Kidney epithelial cell (primary cell): ENCODE measurements at regions not wholly inside any gene's neighbourhood (a gene's known extent, or its start where the extent isn't known, plus 50 kb on each side); places are given as distances from the start of the nearest gene placed in this dataset.

Source experiments
- DNase-seq: peaks from one replicate; pipeline ENCODE4 v3.0.0-alpha.2; 2010; ENCODE audit warnings: low read depth
- H3K27me3 ChIP-seq: 2 replicates; pipeline ENCODE4 v1.6.0; 2011; ENCODE audit warnings: low read length; ENCODE audit not compliant: control insufficient read depth, insufficient read depth
- H3K36me3 ChIP-seq: 2 replicates; pipeline ENCODE4 v1.5.1; 2011; ENCODE audit warnings: low read length; ENCODE audit not compliant: control insufficient read depth, insufficient read depth
- H3K4me3 ChIP-seq: 2 replicates; pipeline ENCODE4 v1.5.1; 2011; ENCODE audit warnings: low read depth, mild to moderate bottlenecking, control low read depth, low read length
- CTCF ChIP-seq: IDR thresholded peaks from 2 replicates; pipeline ENCODE4 v1.5.1; 2011; ENCODE audit warnings: mild to moderate bottlenecking, moderate library complexity, low read length, control low read depth, inconsistent platforms; ENCODE audit not compliant: insufficient read depth, poor library complexity, severe bottlenecking

- TF ChIP-seq CTCF, result no peak
- no peak for DNase-seq
- Histone ChIP-seq H3K36me3 (no peaks in the 10 kb centered on the region), H3K4me3 (no peak overlapping the region), H3K27me3 (no peaks in the 10 kb centered on the region)
Observed at GRCh38 chr13:22428188-22428828, 752.5 kb upstream of the SGCG start.

GRCh38 chr13:22432690-22433089, 748.1 kb upstream of the SGCG start:
- no peaks in the 10 kb centered on the region for H3K27me3 ChIP-seq
- no peak overlapping the region for H3K4me3 ChIP-seq
- H3K36me3 ChIP-seq, result no peaks in the 10 kb centered on the region
- DNase-seq, result no peak
- TF ChIP-seq CTCF, result no peak

- no peak for TF ChIP-seq CTCF
- no peak overlapping the region for H3K4me3 ChIP-seq
- DNase-seq, result no peak
- no peaks in the 10 kb centered on the region for H3K36me3 ChIP-seq
- no peaks in the 10 kb centered on the region for H3K27me3 ChIP-seq
Observed at GRCh38 chr13:22447132-22447886, 733.5 kb upstream of the SGCG start.

DNA sequence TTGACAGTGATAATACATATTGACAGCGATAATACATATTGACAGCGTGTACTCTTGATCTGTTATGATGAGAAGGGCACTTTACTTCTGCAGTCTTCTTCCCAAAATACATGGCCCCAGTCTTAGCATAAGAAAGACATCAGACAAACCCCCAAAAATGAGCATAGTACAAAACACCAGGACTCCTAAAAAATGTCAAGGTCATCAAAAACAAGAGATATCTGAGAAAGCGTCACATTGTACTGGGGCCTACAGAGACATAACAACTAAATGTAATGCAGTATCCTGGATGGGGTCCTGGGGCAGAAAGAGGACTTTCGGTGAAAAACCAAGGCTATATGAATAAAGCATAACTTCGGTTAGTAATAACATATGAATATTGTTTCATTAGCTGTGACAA, 731.5 kb upstream of the SGCG start:
- no peaks in the 10 kb centered on the region for H3K27me3 ChIP-seq
- no peak for TF ChIP-seq CTCF
- H3K4me3 ChIP-seq, result no peak overlapping the region
- H3K36me3 ChIP-seq, result no peaks in the 10 kb centered on the region
- no peak for DNase-seq

DNA sequence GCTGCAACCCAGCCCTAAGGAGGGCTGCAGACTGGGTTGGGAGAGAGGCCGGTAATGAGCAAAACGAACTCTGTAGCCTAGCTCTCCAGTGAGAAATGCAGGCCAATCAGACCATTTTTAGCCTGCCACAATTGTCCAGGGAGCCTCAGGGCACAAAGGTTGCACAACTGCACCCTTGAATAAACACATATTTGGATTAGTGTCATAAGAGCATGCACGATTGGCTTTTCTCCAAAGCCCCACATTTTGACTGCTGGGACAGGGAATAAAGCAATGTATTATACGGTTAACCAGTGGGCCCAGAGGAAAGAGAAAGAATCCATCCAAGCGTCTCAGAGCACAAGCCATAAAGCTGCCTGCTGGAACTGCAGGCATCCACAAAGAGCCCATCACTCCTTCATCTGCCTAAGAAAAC, 729.4 kb upstream of the SGCG start:
- H3K36me3 ChIP-seq, result no peaks in the 10 kb centered on the region
- no peak for TF ChIP-seq CTCF
- H3K4me3 ChIP-seq, result no peak overlapping the region
- no peak for DNase-seq
- H3K27me3 ChIP-seq, result no peaks in the 10 kb centered on the region
